GM21723 (cell line): ENCODE measurements at regions not wholly inside any gene's neighbourhood (a gene's known extent, or its start where the extent isn't known, plus 50 kb on each side); places are given as distances from the start of the nearest gene placed in this dataset.
"Not testable (repeated sequence)": the region's sequence is repeated elsewhere in the genome, so short reads cannot be mapped to it uniquely, and the experiment has no call there.

Experiments
- ATAC-seq: cut with Tn5 transposase; IDR thresholded peaks from one replicate; pipeline ENCODE4 v1.9.1; 2021; ENCODE audit warnings: mild to moderate bottlenecking, moderate library complexity; ENCODE audit not compliant: unreplicated experiment

GRCh38 chr2:62335612-62336011 lies 139.7 kb downstream of the B3GNT2 start:
- no peak for ATAC-seq

DNA sequence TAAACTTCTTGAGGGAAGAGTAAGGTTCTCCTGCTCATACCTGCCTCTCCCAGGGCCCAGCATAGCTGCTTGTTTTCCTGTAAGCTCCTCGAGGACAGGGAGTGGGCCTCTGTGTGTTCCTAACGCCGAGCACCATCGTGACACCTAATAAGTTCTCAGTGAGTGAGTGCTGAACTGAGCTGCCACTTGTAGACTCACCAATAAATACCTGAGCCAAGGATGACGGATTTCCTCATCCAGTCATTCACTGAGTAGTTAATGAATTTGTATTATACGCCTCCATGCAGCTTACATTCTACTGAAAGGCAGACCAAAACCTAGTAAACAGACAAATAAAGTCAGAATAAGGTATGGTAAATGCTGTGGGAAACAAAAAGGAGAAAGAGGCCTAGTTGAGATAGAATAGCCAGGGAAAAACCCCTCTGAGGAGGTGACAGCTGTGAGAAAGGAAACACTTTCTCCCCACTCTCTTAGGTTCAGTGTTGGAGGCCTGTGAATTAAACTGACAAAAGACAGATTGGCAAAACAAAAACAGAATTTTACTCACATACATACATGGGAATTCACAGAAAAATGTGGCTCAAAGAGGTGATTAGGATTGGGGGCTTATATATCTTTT lies 138.6 kb downstream of the B3GNT2 start:
- peak; percentile 75 for ATAC-seq

GRCh38 chr2:62334009-62334408 lies 138.1 kb downstream of the B3GNT2 start:
- ATAC-seq: no peak

- ATAC-seq: no peak
These were observed 135.0 kb downstream of the B3GNT2 start for GRCh38 chr2:62330959-62331358.

DNA sequence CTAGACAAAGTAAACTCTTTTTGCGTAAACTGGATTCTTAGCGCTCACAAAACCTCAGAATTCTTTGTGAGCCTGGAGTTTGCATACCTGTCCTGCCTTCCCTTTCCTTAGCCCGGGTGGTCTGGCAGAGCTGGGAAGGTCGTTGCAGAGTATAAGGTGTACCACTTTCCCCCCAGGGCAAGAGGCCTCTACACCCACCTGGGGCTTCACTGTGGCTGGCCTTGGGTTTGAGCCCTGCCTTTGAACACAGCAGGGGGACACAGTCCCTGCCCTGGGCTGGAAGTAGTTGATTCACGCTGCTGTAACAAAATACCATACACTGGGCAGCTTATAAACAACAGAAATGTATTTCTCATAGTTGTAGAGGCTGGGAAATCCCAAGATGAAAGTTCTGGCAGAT lies 133.9 kb downstream of the B3GNT2 start:
- no peak for ATAC-seq

- no peak for ATAC-seq
These were observed 130.8 kb downstream of the B3GNT2 start for GRCh38 chr2:62326735-62327134.

GRCh38 chr2:62325398-62325797 lies 129.5 kb downstream of the B3GNT2 start:
- no peak for ATAC-seq

- ATAC-seq: no peak
These were observed 125.7 kb downstream of the B3GNT2 start for GRCh38 chr2:62321380-62322289.

DNA sequence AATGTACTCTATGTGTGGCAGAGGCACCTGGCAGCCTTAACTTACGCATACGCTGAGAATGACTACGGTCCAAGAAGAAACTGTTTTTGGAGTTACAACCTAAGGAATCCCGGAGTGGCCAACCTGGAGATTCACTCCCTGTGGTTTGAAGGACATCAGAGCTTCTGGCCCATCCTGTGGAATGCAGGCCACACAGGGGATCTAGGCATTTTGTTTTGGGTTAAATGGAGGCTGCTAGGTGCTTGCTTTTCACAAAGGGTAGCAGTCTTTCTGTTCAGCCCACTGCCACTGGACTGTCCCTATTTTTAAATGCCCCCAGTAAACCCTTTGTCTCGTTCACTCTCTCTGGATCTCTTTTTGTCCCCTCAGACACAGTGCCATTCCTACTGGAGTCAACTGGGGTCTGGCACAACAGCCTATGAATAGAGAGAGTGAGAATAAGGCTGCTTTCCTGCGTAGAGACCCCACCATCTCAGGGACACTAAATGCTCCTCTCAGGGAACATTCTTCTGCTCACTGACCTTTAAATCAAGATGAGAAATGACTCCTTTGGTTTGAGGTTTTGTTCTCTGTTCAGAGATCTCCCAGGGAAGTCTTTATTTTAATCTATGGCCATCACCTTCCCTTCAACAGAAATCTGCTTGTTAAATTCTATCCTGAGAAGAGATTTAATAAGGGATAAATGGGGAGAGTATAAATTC lies 124.9 kb downstream of the B3GNT2 start:
- no peak for ATAC-seq

GRCh38 chr2:62320137-62320536 lies 124.2 kb downstream of the B3GNT2 start:
- not testable (repeated sequence) for ATAC-seq

GRCh38 chr2:62319070-62319469 lies 123.2 kb downstream of the B3GNT2 start:
- ATAC-seq: no peak

GRCh38 chr2:62315476-62315875 lies 119.6 kb downstream of the B3GNT2 start:
- ATAC-seq: no peak

GRCh38 chr2:62314291-62314690 lies 118.4 kb downstream of the B3GNT2 start:
- ATAC-seq: no peak

DNA sequence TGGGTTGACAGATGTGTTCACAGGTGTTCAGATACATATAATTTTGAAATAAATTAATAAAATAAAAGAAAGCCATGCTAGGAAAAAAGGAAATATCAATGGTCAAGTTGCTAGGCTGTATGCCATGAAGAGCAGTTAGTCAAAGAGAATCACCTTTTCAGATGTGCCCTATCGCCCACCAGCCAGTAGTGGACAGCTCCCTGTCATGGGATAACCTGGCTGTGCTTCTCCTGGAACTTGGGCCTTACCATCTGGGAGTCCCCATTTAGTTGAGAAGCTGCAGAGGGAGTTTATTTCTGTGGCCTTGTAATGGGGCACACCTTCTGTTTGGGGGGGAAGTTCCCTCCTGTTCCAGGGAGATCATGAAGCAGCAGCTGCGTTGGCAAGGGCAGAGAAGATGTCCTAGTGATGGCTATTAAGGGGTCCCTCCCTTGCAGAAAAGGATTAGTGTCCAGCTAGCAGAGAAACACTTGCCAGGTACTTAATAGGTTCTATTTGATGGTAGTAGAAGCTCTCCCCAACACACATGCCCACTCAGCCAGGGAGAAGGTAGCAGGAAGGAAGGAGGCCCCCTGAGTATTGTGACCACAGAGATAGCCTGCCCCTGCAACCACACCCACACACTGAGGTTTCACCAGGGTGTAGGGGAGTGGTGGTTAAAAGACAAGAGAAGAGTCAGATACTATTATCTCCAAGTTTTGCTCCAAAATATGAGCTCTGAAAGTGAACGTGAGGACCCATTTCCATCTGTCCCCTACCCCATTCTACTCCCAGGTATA lies 117.7 kb downstream of the B3GNT2 start:
- ATAC-seq: peak; percentile 72

DNA sequence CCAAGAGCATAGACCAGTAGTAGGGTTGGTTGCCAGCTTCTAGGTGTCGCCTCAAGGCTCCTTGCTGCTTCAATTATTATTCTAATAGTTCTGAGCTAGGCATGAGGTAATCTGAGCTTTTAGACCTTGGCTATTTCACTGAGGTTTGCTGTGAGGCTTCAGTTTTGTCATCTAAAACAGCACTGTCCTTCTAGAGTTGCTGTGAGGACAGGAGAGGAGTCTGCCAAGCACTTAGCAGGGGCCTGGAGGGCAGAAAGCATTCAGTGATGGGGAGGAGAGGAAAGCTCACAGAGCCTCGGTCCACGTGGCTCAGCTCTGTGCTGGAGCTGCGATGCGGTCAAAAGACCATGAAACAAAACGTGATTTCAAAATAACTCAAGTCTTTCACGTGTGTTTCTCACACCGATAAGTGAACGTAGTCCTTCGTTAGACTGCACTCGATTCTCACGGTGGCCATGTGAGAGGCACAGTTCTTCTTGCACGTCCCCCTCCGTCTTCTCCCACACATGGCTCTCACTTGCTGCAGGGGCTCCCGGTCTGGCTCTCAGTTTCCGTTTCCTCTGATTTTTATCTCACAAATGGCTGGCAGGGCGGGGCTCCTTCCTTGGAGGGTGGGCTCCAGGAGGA lies 113.7 kb downstream of the B3GNT2 start:
- peak; percentile 64 for ATAC-seq

DNA sequence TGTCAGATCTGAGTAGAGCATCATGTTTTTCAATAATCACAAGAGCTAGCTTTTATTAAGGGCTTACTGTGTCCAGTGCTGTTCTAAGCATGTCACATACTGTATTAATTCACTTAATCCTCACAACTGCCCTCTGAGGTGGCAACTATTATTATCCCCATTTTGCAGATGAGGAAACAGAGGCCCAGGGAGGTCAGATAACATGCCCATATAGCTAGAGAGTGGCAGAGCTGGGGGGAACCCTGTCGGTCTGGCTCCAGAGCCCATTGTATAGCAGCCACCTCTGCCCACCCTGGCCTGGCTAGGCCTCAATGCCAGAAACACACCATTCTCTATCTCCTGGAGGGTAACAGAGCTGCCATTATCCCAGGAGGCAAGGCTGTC lies 113.2 kb downstream of the B3GNT2 start:
- no peak for ATAC-seq

- ATAC-seq: no peak
These were observed 111.8 kb downstream of the B3GNT2 start for GRCh38 chr2:62307469-62308389.

- peak; percentile 31 for ATAC-seq
These were observed 111.0 kb downstream of the B3GNT2 start for GRCh38 chr2:62306751-62307468.
